HG03025 (cell line): ENCODE measurements at regions not wholly inside any gene's neighbourhood (a gene's known extent, or its start where the extent isn't known, plus 50 kb on each side); places are given as distances from the start of the nearest gene placed in this dataset.
"Not testable (repeated sequence)": the region's sequence is repeated elsewhere in the genome, so short reads cannot be mapped to it uniquely, and the experiment has no call there.

Experiments used
- ATAC-seq: cut with Tn5 transposase; IDR thresholded peaks from one replicate; pipeline ENCODE4 v1.9.1; 2021; ENCODE audit warnings: mild to moderate bottlenecking, moderate library complexity; ENCODE audit not compliant: unreplicated experiment, low FRiP score

GRCh38 chr13:110809871-110810486, 96.5 kb downstream of the ING1 start:
- no peak for ATAC-seq

DNA sequence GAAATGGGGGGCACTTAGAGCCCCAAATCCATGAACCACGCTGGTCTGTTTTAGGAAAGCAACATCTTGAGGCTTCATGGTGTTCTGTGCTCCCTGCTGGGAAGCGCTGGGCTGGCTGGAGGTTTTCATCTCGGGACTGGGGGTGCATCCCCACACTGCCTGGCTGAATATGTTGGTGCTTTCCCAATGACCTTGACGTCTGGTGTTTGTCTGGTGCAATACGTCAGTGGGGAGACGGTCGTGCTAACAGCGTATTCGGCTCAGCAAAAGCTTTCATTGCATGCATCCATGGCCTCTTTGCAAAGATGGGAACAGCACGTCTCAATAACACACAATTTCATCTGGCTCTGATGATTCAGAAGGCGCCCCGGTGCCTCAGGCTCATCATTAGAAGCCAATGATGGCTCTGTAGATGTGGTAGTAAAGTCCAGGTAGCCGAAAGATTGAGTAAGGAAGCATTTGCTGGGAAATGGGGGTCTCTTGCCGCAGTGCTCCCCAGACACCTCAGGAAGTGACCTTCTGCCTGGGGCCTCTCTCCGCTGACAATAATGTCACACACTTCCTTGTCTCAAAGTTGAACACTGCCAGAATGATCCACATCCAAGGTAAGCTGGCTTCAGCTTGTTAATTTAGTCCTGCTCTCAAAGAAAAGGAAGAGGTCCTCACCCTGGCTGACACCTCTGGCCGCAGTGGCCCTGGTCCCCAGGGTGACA, 97.7 kb downstream of the ING1 start:
- no peak for ATAC-seq

DNA sequence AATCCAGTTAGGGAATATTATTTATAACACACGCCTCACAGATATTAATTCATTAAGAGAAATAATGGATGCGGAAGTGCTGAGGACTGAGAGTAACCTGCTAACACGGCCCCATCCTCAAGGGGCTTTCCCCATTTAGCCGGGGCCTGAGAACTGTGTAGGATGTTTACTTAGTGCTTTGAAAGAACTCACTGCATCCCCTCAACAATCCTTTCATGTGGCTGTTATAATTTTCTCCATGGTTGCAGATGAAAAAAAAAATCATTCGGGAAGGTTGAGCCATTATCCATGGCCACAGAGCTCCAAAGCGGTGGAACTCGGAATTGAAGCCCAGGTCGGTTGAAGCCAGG, 98.2 kb downstream of the ING1 start:
- no peak for ATAC-seq

DNA sequence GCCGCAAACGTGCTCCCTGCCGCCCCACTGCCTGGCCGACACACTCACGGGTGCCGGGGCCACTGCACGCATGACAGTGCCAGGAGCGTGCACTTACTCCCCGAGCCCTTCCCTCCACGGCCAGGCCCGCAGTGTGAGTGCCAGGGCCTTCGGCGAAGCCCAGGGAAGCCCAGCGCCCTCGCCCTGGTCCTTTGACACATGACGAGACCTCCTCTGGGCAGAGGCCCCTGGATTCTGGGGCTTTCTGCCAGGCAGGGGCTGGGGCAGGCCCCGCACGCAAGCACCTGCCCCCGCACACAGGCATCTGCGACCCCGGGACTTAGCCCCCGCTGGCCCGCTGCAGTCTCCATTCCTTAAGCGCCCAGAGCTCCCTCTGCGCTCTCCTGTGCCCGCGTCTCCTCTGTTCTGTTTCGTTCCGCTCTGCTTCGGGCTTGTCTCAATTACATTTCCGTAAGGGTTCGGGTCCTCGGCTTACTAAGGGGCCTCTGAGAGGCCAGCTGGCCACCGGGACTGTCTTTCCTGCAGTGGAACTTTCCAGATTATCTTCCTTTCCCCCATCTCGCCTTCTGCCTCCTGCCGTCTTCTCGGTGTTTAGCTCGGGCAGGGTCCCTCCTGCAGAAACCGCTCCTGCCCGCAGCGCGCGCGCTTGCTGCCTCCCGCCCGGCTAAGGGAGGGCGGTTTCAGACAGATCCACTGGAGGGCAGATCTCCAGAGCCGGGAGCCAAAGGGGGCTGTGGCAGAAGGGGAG, 98.8 kb downstream of the ING1 start:
- no peak for ATAC-seq

DNA sequence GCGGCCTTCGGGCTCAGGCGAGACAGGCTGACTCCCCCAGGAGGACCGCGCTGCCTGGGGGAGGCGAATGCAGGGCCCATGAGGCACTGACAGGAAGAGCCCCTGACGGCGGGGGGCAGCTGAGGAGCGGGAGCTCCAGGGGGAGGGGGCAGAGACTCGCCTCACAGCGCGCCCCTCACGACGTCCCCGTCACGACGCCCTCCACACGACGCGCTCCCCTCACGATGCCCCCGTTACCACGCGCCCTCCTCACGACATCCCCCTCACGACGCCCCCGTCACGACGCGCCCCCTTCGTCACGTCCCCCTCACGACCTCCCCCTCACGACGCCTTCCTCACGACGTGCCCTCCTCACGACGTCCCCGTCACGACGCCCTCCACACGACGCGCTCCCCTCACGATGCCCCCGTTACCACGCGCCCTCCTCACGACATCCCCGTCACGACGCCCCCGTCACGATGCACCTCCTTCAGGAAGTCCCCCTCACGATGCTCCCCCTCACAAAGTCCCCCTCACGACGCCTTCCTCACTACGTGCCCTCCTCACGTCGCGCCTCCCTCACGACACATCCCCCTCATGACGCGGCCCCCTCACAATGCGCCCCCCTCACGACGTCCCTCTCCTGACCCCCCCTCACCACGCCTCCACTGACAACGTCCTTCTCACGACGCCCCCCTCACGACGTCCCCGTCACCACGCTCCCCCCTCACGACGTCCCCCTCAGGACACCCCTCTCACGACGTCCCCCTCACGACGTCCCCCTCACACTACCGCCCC, 99.6 kb downstream of the ING1 start:
- no peak for ATAC-seq

- ATAC-seq = no peak
These were observed 100.4 kb downstream of the ING1 start for GRCh38 chr13:110813646-110814624.

DNA sequence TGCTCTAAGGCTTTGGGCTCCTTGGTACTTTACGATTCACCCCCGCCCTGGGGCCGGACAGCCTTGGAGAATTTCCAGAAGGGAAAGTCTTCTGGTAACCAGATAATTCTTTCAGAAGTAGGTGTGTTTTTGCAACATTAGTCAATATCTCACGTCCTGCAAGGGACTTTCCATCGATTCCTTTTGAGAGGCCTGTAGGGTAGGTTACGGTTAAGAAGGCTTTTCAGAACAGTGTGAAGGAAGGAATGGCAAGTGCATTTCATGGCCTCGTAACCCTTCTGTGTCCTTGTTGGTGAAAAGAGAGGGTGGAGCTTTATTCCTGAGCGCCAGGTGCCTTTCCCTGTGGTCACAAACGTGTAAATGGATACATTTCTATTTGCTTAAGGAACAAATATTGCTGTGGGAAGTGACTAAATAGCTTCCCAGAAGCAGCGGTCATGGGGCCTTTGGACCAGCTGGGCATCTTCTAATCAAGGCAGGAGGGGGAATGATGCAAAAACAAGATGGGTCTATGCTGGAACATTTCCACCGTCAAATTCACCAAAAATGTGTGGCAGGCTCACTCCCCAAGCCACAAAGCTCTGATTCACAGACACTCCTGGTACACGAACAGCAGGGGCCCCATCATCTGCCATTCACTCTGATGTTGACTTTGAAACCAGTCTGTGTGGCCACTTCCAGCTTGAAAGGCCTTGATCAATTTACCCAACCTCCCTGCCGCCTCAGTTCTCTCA, 99.2 kb downstream of the ANKRD10 start:
- ATAC-seq = no peak

- ATAC-seq = no peak
These were observed 98.4 kb downstream of the ANKRD10 start for GRCh38 chr13:110816500-110816899.

DNA sequence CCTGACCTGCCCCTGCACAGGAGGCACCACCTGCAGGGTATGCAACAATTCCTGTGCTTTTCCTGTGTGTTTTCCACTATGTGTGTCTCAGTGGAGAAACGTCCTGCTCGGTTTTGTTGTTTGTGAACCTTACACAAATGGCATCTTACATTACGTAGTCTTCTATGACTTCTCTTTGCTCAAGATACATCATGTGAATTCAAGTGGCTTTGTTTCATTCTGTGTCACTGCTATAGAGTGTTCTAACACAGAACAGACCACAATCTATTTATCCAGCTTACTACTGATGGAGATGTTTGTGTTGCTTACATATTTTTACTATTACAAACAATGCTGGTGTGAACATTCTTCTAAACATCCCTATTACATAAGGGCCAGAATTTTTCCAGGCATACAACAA, 97.7 kb downstream of the ANKRD10 start:
- no peak for ATAC-seq

DNA sequence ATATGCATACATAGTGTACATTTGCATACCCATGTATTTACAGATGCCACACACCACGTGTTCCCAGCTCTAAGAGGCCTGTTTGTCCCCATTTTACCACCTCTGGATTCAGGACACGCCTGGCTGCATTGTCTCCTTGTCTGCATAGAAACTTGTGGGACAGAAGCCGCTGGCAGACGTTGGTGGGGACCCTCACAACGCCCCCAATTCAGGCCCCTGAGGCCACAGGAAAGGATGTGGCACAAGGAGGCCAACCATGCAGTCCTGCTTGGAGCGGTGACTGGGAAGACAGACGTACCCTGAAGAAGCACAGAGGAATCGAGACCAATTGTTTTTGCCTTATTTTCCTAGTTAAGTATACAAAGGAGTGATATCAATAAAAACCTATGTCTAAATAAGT, 96.1 kb downstream of the ANKRD10 start:
- ATAC-seq = no peak

DNA sequence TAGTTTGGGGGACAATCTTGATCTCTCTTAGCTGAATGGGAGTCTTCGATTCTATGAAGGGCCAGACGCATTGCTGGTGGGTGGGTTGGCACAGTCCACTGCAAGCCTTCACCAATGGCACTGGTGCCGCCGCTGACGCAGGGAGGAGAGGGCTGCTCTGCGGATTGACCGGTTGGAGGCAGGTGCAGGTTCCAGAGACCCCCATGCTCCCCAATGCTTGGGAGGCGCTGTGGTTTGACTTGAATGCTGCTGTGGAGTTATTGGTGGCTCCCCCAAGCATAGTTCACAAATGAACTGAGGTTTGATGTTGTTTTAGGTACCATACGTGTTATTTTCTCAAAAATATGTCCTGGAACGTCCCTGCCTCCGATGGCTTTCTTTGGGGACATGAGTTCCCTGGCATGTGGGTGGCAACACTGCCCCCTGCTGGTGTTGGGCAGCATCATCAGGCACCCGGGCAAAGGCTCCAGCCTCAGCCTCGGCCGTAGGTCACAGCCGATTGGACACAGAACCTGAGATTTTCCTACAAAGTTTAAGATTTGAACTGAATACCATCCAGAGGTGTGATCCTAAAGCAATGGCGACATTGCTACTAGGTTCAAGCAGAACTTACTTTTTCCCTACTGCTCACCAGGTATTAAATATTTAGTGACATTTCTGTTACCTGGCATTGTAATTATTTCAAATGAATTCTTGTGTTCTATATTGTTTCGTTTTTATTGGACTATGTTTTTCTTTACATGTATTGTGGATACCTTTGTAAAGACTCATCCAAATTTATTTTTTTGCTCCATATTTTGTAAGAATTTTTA, 95.5 kb downstream of the ANKRD10 start:
- peak; percentile 88 for ATAC-seq

DNA sequence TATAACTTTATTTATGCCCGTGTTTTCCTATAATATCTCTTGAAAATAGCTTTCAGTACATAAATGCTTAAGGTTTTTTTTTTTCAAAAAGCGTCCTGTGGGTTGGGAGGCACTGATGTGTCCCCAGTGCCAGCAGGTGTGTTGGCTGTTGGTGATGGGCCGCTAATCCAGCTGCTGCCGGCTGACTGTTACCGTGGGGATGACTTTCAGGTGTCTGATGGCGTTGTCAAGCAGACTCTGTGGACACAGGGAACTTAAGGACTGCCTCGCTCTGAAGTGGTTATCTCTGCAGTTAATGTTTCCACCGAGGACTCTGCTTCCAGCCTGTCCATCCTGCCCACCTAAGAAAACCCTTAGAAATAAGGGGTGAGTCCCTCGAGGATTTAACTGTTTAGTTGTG, 94.5 kb downstream of the ANKRD10 start:
- ATAC-seq = no peak

DNA sequence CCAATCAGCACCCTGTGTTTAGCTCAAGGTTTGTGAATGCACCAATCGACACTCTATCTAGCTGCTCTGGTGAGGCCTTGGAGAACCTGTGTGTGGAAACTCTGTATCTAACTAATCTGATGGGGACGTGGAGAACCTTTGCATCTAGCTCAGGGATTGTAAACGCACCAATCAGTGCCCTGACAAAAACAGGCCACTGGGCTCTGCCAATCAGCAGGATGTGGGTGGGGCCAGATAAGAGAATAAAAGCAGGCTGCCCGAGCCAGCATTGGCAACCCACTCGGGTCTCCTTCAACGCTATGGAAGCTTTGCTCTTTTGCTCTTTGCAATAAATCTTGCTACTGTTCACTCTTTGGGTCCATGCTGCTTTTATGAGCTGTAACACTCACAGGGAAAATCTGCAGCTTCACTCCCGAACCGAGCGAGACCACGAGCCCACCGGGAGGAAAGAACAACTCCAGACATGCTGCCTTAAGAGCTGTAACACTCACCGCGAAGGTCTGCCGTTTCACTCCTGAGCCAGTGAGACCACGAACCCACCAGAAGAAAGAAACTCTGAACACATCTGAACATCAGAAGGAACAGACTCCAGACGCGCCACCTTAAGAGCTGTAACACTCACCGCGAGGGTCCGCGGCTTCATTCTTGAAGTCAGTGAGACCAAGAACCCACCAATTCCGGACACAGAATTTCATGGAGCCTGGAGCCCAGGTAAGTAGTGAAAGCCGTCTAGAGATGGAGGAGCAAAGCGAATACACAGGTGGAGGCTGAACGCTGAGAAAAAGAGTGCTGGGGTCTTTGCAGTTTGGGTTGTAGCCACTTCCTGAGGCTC, 92.8 kb downstream of the ANKRD10 start:
- ATAC-seq = not testable (repeated sequence)

DNA sequence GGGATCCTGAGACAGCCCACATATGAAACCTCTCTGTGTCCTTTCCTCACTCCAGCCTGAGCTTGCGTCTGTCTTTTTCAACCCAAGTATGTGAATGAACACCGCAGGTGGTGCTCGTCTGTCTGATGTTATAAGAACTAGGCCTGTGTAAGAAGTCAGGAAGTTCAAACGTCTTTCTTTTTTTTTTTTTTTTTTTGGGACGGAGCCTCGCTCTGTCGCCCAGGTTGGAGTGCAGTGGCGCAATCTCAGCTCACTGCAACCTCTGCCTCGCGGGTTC, 92.3 kb downstream of the ANKRD10 start:
- no peak for ATAC-seq

DNA sequence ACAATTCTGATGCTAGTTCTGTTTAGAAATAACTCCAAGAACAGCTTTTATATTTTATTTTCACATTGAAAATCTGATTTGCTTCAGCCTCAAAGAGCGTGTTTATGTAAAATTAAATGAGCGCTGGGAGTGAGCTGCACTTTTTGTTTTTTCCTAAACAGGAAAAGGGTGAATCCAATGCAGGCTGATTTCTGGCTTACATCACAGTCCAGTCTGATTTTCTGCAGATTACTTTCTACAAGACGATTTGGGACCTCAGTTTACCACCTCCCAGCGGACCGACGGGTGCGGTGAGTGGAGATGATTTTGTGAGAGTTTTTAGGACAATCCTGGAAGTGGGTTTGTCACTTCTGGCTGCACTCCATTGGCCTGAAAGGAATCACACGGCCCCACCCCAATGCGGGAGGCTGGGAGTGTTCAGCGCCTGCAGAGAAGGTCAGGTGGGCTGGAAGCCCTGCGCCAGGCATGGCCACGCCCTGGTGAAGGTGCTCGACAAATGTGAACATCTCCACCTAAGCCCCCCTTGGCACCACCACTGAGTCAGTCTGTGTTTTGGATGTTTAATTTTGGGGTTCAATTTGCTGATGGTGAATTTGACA, 90.1 kb downstream of the ANKRD10 start:
- no peak for ATAC-seq

DNA sequence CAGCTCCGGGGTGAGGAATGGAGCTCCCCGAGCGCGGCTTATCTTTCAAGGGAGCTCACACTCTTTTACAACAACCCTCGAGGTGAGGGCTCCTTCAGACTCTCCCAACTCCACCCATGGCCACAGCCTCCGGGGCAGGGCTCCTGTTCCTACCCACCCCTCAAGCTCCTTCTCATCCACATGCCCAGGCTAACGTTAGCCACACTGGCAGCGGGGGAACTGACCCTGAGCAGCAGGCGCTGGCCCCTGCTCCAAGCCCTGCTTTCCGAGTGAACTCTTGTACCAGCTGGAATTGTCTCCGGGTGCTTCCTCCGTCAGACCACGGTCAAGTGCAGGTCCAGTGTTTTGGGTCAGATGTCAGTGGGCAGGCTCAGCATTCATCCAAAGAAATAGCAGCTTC, 89.4 kb downstream of the ANKRD10 start:
- ATAC-seq = no peak

- ATAC-seq = no peak
These were observed 88.8 kb downstream of the ANKRD10 start for GRCh38 chr13:110826101-110826500.
